ENCODE measurements at regions not wholly inside any gene's neighbourhood (a gene's known extent, or its start where the extent isn't known, plus 50 kb on each side); places are given as distances from the start of the nearest gene placed in this dataset.
A peak's percentile ranks its signal among the peaks of the same experiment; 100 is the strongest.

- Histone ChIP-seq H3K27me3 (replicated peaks in 1 of 4; ENCODE audit: control insufficient read depth in 3 of 4, extremely low read depth in 1 of 4, insufficient read depth in 3 of 4, low read length in 3 of 4) (peaks cover 0 to 5% (median 2%) of the 10 kb centered on the region in 4 experiments; a peak in 3 of 7 replicates), H4K20me1 (replicated peaks in 1 of 2; ENCODE audit: control insufficient read depth in 1 of 2, insufficient read depth in 2 of 2, low read length in 2 of 2) (no peaks in the 10 kb centered on the region), H3K36me3 (ENCODE audit: control insufficient read depth in 2 of 4, insufficient read depth in 4 of 4, low read length in 3 of 4) (no peaks in the 10 kb centered on the region), H3K56ac (replicated peaks; ENCODE audit: insufficient read length, low read depth, low read length) (no peak overlapping the region), H4K5ac (ENCODE audit: insufficient read length, low read depth, low read length) (peak overlapping the region; percentile 79), H2AFZ (ENCODE audit: low read length) (peak overlapping the region; percentile 15; the same call in 1 of the 2 replicates), H3K14ac (ENCODE audit: insufficient read length) (no peak overlapping the region), H4K91ac (replicated peaks; ENCODE audit: insufficient read length, low read length) (peak overlapping the region; percentile 46), H2BK20ac (ENCODE audit: low read length) (peak overlapping the region; percentile 99), H3K18ac (ENCODE audit: extremely low read depth, low read length) (peak overlapping the region; percentile 86), H3K23ac (ENCODE audit: insufficient read length) (no peak overlapping the region), H2BK5ac (ENCODE audit: low read depth, low read length) (peak overlapping the region; percentile 82), H3K9ac (replicated peaks in 1 of 4; ENCODE audit: extremely low read depth in 1 of 4, low read depth in 3 of 4, low read length in 3 of 4) (peak overlapping the region in 1 of 4 experiments; percentile 39; a peak in 2 of 7 replicates), H3K79me1 (ENCODE audit: low read depth, low read length) (no peaks in the 10 kb centered on the region), H4K8ac (ENCODE audit: extremely low read depth, insufficient read depth, low read length) (no peak overlapping the region), H3K4me2 (ENCODE audit: insufficient read depth in 1 of 2, low read depth in 2 of 2, low read length in 2 of 2) (peak overlapping the region; percentile 55 to 68), H2BK12ac (ENCODE audit: low read depth, low read length) (peak overlapping the region; percentile 95), H3K4ac (replicated peaks; ENCODE audit: insufficient read length, low read depth, low read length) (peak overlapping the region; percentile 20), H3K4me3 (ENCODE audit: extremely low read depth in 1 of 4, insufficient read depth in 2 of 4, low read depth in 3 of 4, low read length in 4 of 4) (peak overlapping the region in 1 of 4 experiments; percentile 1; a peak in 1 of 8 replicates), H2AK5ac (ENCODE audit: low read depth, low read length) (no peak overlapping the region), H3K79me2 (ENCODE audit: control insufficient read depth in 1 of 2, insufficient read depth in 2 of 2, low read length in 2 of 2) (no peaks in the 10 kb centered on the region), H3K27ac (ENCODE audit: low read depth, low read length) (peak overlapping the region; percentile 67; the same call in 1 of the 2 replicates), H3K9me3 (ENCODE audit: insufficient read depth in 2 of 2, low read depth in 1 of 2, low read length in 1 of 2) (no peaks in the 10 kb centered on the region), H2BK15ac (ENCODE audit: low read length) (peak overlapping the region; percentile 95; the same call in 1 of the 2 replicates), H2BK120ac (replicated peaks; ENCODE audit: low read depth, low read length) (peak overlapping the region; percentile 25), H3K23me2 (ENCODE audit: low read depth, low read length) (no peaks in the 10 kb centered on the region), H3K4me1 (replicated peaks in 1 of 4; ENCODE audit: control insufficient read depth in 3 of 4, insufficient read depth in 4 of 4, low read length in 3 of 4) (peaks cover 7 to 14% (median 13%) of the 10 kb centered on the region in 4 experiments)
- ChIA-PET POLR2A (ENCODE audit: partially characterized antibody) (no interaction called here), CTCF (ENCODE audit: partially characterized antibody) (interaction anchor here (0.9 to 1.4 kb wide), 4 partner anchors 14 to 195 kb away, joined by 3 to 5 read pairs (median 4); no protein-coding TSS in a partner anchor)
- WGBS, 2 experiments (ENCODE audit: extremely low coverage in 1 of 2, insufficient coverage in 1 of 2, insufficient read length in 1 of 2, insufficient replicate concordance in 2 of 2, low coverage in 1 of 2, low lambda C conversion rate in 2 of 2, missing lambda C conversion rate in 1 of 2): 57% methylated on average over 21 of the region's 22 CpGs; no CpG with 5 or more reads in 1 of the 2 experiments
- FAIRE-seq (no peak), DNase-seq (ENCODE audit: low read depth in 1 of 2, low spot score in 2 of 2) (peak in 1 of 2 experiments; percentile 59)
- TF ChIP-seq HDAC2 (IDR thresholded peaks at IDR 0.05; ENCODE audit: borderline replicate concordance in 1 of 2, low read depth in 2 of 2, low read length in 2 of 2) (peak in 1 of 2 experiments; percentile 89; a peak in 2 of 4 replicates), SAP30 (IDR thresholded peaks at IDR 0.05; ENCODE audit: insufficient read depth, insufficient replicate concordance, low read length) (no peak), TCF12 (IDR thresholded peaks at IDR 0.05; ENCODE audit: low read depth, low read length) (0 out of 2 replicates have a peak, but pooled peaks have one; percentile 16), JUND (IDR thresholded peaks at IDR 0.05; ENCODE audit: low read length) (no peak), MAX (IDR thresholded peaks at IDR 0.05) (no peak), CBX8 (IDR thresholded peaks at IDR 0.05; ENCODE audit: borderline replicate concordance, low read depth, low read length) (no peak), RNF2 (IDR thresholded peaks at IDR 0.05; ENCODE audit: borderline replicate concordance, low read depth, low read length, missing control alignments, poor library complexity, severe bottlenecking) (no peak), RAD21 (IDR thresholded peaks at IDR 0.05 in 1 of 2, conservative IDR thresholded peaks at IDR 0.05 in 1 of 2; ENCODE audit: low read depth in 2 of 2, low read length in 2 of 2) (no peak; a peak in 1 of 4 replicates), BCL11A (IDR thresholded peaks at IDR 0.05; ENCODE audit: low read depth in 2 of 2, low read length in 2 of 2) (no peak)
Measured at GRCh38 chr3:193974671-193975535, 161.0 kb upstream of the HES1 start.

Measured in H1 (cell line).